WTC11 (cell line): ENCODE measurements at regions not wholly inside any gene's neighbourhood (a gene's known extent, or its start where the extent isn't known, plus 50 kb on each side); places are given as distances from the start of the nearest gene placed in this dataset.

Source experiments
- ATAC-seq: fragments of 200-7000 bp; cut with Tn5 transposase; 2 replicates; pipeline ENCODE4 v1.10.0; 2021; ENCODE audit warnings: mild to moderate bottlenecking, moderate library complexity
- CTCF ChIA-PET: fragments of 300-600 bp; sonication (Branson Sonifier 250); formaldehyde crosslinking; loops from one replicate; lab custom pipeline; 2021; ENCODE audit warnings: antibody characterized with exemption; lab: Charles Lee
- POLR2A ChIA-PET: fragments of 350-600 bp; sonication (Branson Sonifier 250); formaldehyde crosslinking; loops from one replicate; lab custom pipeline; 2021; ENCODE audit warnings: antibody characterized with exemption; lab: Charles Lee
- DNase-seq: peaks from one replicate; pipeline ENCODE4 v3.0.0; 2021; ENCODE audit warnings: low spot score
- H3K27ac Mint-ChIP-seq: 2 replicates; pipeline ENCODE4 v1.8.0; 2021; ENCODE audit warnings: mixed read lengths
- H3K27me3 Mint-ChIP-seq: 2 replicates; pipeline ENCODE4 v1.8.0; 2021; ENCODE audit warnings: low read depth, mild to moderate bottlenecking, moderate library complexity, mixed read lengths
- H3K36me3 Mint-ChIP-seq: 2 replicates; pipeline ENCODE4 v1.8.0; 2021; ENCODE audit warnings: mixed read lengths
- H3K4me1 Mint-ChIP-seq: 2 replicates; pipeline ENCODE4 v1.8.0; 2022; ENCODE audit warnings: mixed read lengths
- H3K4me3 Mint-ChIP-seq: 2 replicates; pipeline ENCODE4 v1.8.0; 2021; ENCODE audit warnings: mild to moderate bottlenecking, moderate library complexity, mixed read lengths
- H3K9me3 Mint-ChIP-seq: 2 replicates; pipeline ENCODE4 v1.8.0; 2021; ENCODE audit warnings: mixed read lengths
- AR ChIP-seq: fragments of 250-450 bp; sonication (Bioruptor Pico); IDR thresholded peaks from 2 replicates; pipeline ENCODE4 v1.9.0; 2021; ENCODE audit warnings: mild to moderate bottlenecking
- ATF2 ChIP-seq: sonication (generic); formaldehyde crosslinking; IDR thresholded peaks from 2 replicates; pipeline ENCODE4 v1.8.1; 2022; ENCODE audit warnings: low read depth, missing genetic modification reagents, borderline replicate concordance
- ATF3 ChIP-seq: sonication (generic); formaldehyde crosslinking; conservative IDR thresholded peaks from 2 replicates; pipeline ENCODE4 v1.8.1; 2022; ENCODE audit warnings: mild to moderate bottlenecking, missing genetic modification reagents
- ATF6 ChIP-seq: sonication (generic); formaldehyde crosslinking; IDR thresholded peaks from 2 replicates; pipeline ENCODE4 v1.8.1; 2023; ENCODE audit warnings: mild to moderate bottlenecking, missing genetic modification reagents
- ELF4 ChIP-seq: sonication (generic); formaldehyde crosslinking; IDR thresholded peaks from 2 replicates; pipeline ENCODE4 v1.8.1; 2022; ENCODE audit warnings: low read depth, mild to moderate bottlenecking, moderate library complexity, missing genetic modification reagents
- EMX1 ChIP-seq: fragments of 250-450 bp; sonication (Bioruptor Pico); IDR thresholded peaks from 2 replicates; pipeline ENCODE4 v1.8.0; 2021; ENCODE audit warnings: mild to moderate bottlenecking
- FOXP4 ChIP-seq: sonication (generic); formaldehyde crosslinking; IDR thresholded peaks from 2 replicates; pipeline ENCODE4 v1.8.0; 2022; ENCODE audit warnings: mild to moderate bottlenecking, missing genetic modification reagents
- GABPB1 ChIP-seq: sonication (generic); formaldehyde crosslinking; IDR thresholded peaks from 2 replicates; pipeline ENCODE4 v1.8.1; 2023; ENCODE audit warnings: mild to moderate bottlenecking, missing genetic modification reagents
- HMGXB4 ChIP-seq: sonication (generic); formaldehyde crosslinking; IDR thresholded peaks from 2 replicates; pipeline ENCODE4 v1.8.1; 2023; ENCODE audit warnings: mild to moderate bottlenecking, moderate library complexity, missing genetic modification reagents
- IRF1 ChIP-seq: sonication (generic); formaldehyde crosslinking; IDR thresholded peaks from 2 replicates; pipeline ENCODE4 v1.8.0; 2023; ENCODE audit warnings: missing genetic modification reagents
- MAX ChIP-seq: sonication (generic); formaldehyde crosslinking; IDR thresholded peaks from 2 replicates; pipeline ENCODE4 v1.8.0; 2022; ENCODE audit warnings: mild to moderate bottlenecking, missing genetic modification reagents
- NFATC4 ChIP-seq: fragments of 250-450 bp; sonication (Bioruptor Pico); IDR thresholded peaks from 2 replicates; pipeline ENCODE4 v1.9.0; 2021; ENCODE audit warnings: mild to moderate bottlenecking
- SOX15 ChIP-seq: fragments of 250-450 bp; sonication (Bioruptor Pico); IDR thresholded peaks from 2 replicates; pipeline ENCODE4 v1.9.0; 2021; ENCODE audit warnings: mild to moderate bottlenecking
- SP1 ChIP-seq: sonication (generic); formaldehyde crosslinking; conservative IDR thresholded peaks from 2 replicates; pipeline ENCODE4 v1.8.1; 2022; ENCODE audit warnings: missing genetic modification reagents
- TEAD4 ChIP-seq: sonication (generic); formaldehyde crosslinking; IDR thresholded peaks from 2 replicates; pipeline ENCODE4 v1.8.0; 2022; ENCODE audit warnings: mild to moderate bottlenecking, missing genetic modification reagents
- TP53 ChIP-seq: sonication (generic); formaldehyde crosslinking; IDR thresholded peaks from 2 replicates; pipeline ENCODE4 v1.8.1; 2023; ENCODE audit warnings: mild to moderate bottlenecking, missing genetic modification reagents
- ZNF232 ChIP-seq: sonication (generic); formaldehyde crosslinking; IDR thresholded peaks from 2 replicates; pipeline ENCODE4 v1.8.0; 2022; ENCODE audit warnings: mild to moderate bottlenecking, missing genetic modification reagents
- ZNF425 ChIP-seq: fragments of 250-450 bp; sonication (Bioruptor Pico); conservative IDR thresholded peaks from 2 replicates; pipeline ENCODE4 v1.9.0; 2021; ENCODE audit warnings: mild to moderate bottlenecking
- ZNF512 ChIP-seq: sonication (generic); formaldehyde crosslinking; IDR thresholded peaks from 2 replicates; pipeline ENCODE4 v1.8.1; 2022; ENCODE audit warnings: missing genetic modification reagents, borderline replicate concordance
- ZNF671 ChIP-seq: fragments of 250-450 bp; sonication (Bioruptor Pico); IDR thresholded peaks from 2 replicates; pipeline ENCODE4 v1.8.0; 2021; ENCODE audit warnings: mild to moderate bottlenecking

- Mint-ChIP-seq H3K9me3 (no peaks in the 10 kb centered on the region), H3K27me3 (no peaks in the 10 kb centered on the region), H3K4me1 (no peaks in the 10 kb centered on the region), H3K36me3 (no peaks in the 10 kb centered on the region), H3K4me3 (no peak overlapping the region), H3K27ac (no peak overlapping the region)
- ChIA-PET CTCF (no interaction called here), POLR2A (no interaction called here)
- ATAC-seq (no peak), DNase-seq (no peak)
- no peak for TF ChIP-seq TEAD4 (CRISPR knock-in tag)
- TF ChIP-seq ZNF232: no peak
- TF ChIP-seq NFATC4 (CRISPR knock-in tag): no peak
- no peak for TF ChIP-seq GABPB1
- no peak for TF ChIP-seq ATF3 (CRISPR knock-in tag)
- no peak for TF ChIP-seq MAX
- TF ChIP-seq ZNF671 (CRISPR knock-in tag): no peak
Measured at GRCh38 chr1:199058281-199058680, 419.4 kb downstream of the PTPRC start.

GRCh38 chr1:199064971-199065370, 426.1 kb downstream of the PTPRC start:
- DNase-seq (no peak), ATAC-seq (no peak)
- Mint-ChIP-seq H3K4me3 (no peak overlapping the region), H3K27me3 (no peaks in the 10 kb centered on the region), H3K36me3 (no peaks in the 10 kb centered on the region), H3K4me1 (no peaks in the 10 kb centered on the region), H3K9me3 (no peaks in the 10 kb centered on the region), H3K27ac (no peak overlapping the region)
- ChIA-PET CTCF (interaction anchor here (1.3 kb wide), 1 partner anchor 276 kb away, joined by 3 read pairs; no protein-coding TSS in a partner anchor), POLR2A (no interaction called here)
- TF ChIP-seq ZNF512 (CRISPR knock-in tag) (no peak), ELF4 (no peak), HMGXB4 (CRISPR knock-in tag) (no peak), SOX15 (CRISPR knock-in tag) (no peak), ATF2 (CRISPR knock-in tag) (no peak), SP1 (CRISPR knock-in tag) (no peak), ATF6 (CRISPR knock-in tag) (no peak), FOXP4 (no peak), ZNF425 (CRISPR knock-in tag) (no peak), EMX1 (CRISPR knock-in tag) (no peak), NFATC4 (CRISPR knock-in tag) (no peak), IRF1 (no peak), AR (CRISPR knock-in tag) (no peak), TP53 (no peak)
